COR-L47 (cell line): ENCODE measurements at regions not wholly inside any gene's neighbourhood (a gene's known extent, or its start where the extent isn't known, plus 50 kb on each side); places are given as distances from the start of the nearest gene placed in this dataset.
"Not testable (repeated sequence)": the region's sequence is repeated elsewhere in the genome, so short reads cannot be mapped to it uniquely, and the experiment has no call there.

Experiments
- DNase-seq: peaks from one replicate; lab custom pipeline; 2025; lab: John Stamatoyannopoulos, UW

- DNase-seq = no peak
These were observed 93.7 kb upstream of the TBC1D5 start for GRCh38 chr3:17836092-17836491.

GRCh38 chr3:17833786-17834559 is 91.5 kb upstream of the TBC1D5 start:
- no peak for DNase-seq

- DNase-seq = no peak
These were observed 89.6 kb upstream of the TBC1D5 start for GRCh38 chr3:17832016-17832415.

- no peak for DNase-seq
These were observed 88.9 kb upstream of the TBC1D5 start for GRCh38 chr3:17831366-17831765.

- no peak for DNase-seq
These were observed 88.4 kb upstream of the TBC1D5 start for GRCh38 chr3:17830788-17831187.

- DNase-seq = no peak
These were observed 86.0 kb upstream of the TBC1D5 start for GRCh38 chr3:17828388-17828787.

GRCh38 chr3:17825298-17825697 is 82.9 kb upstream of the TBC1D5 start:
- DNase-seq = no peak

- DNase-seq = no peak
These were observed 81.4 kb upstream of the TBC1D5 start for GRCh38 chr3:17823816-17824215.

GRCh38 chr3:17823036-17823435 is 80.6 kb upstream of the TBC1D5 start:
- no peak for DNase-seq

- no peak for DNase-seq
These were observed 78.3 kb upstream of the TBC1D5 start for GRCh38 chr3:17820704-17821103.

GRCh38 chr3:17820275-17820674 is 77.8 kb upstream of the TBC1D5 start:
- DNase-seq = no peak

GRCh38 chr3:17817973-17818372 is 75.5 kb upstream of the TBC1D5 start:
- not testable (repeated sequence) for DNase-seq

GRCh38 chr3:17817545-17817944 is 75.1 kb upstream of the TBC1D5 start:
- no peak for DNase-seq

- not testable (repeated sequence) for DNase-seq
These were observed 74.4 kb upstream of the TBC1D5 start for GRCh38 chr3:17816839-17817238.

GRCh38 chr3:17812328-17812727 is 69.9 kb upstream of the TBC1D5 start:
- not testable (repeated sequence) for DNase-seq

- no peak for DNase-seq
These were observed 69.2 kb upstream of the TBC1D5 start for GRCh38 chr3:17811646-17812045.

GRCh38 chr3:17810759-17811158 is 68.3 kb upstream of the TBC1D5 start:
- no peak for DNase-seq

- DNase-seq = no peak
These were observed 66.6 kb upstream of the TBC1D5 start for GRCh38 chr3:17808994-17809393.

GRCh38 chr3:17806876-17807275 is 64.4 kb upstream of the TBC1D5 start:
- no peak for DNase-seq

- no peak for DNase-seq
These were observed 63.8 kb upstream of the TBC1D5 start for GRCh38 chr3:17806201-17806600.

- no peak for DNase-seq
These were observed 63.1 kb upstream of the TBC1D5 start for GRCh38 chr3:17805461-17805940.

GRCh38 chr3:17802950-17803349 is 60.5 kb upstream of the TBC1D5 start:
- no peak for DNase-seq

GRCh38 chr3:17801131-17801530 is 58.7 kb upstream of the TBC1D5 start:
- no peak for DNase-seq

- no peak for DNase-seq
These were observed 57.8 kb upstream of the TBC1D5 start for GRCh38 chr3:17800232-17800631.
